NCI-H128 (cell line): ENCODE measurements at regions not wholly inside any gene's neighbourhood (a gene's known extent, or its start where the extent isn't known, plus 50 kb on each side); places are given as distances from the start of the nearest gene placed in this dataset.

Experiments
- DNase-seq: peaks from one replicate; lab custom pipeline; 2025; ENCODE audit not compliant: unreplicated experiment; lab: John Stamatoyannopoulos, UW

DNA sequence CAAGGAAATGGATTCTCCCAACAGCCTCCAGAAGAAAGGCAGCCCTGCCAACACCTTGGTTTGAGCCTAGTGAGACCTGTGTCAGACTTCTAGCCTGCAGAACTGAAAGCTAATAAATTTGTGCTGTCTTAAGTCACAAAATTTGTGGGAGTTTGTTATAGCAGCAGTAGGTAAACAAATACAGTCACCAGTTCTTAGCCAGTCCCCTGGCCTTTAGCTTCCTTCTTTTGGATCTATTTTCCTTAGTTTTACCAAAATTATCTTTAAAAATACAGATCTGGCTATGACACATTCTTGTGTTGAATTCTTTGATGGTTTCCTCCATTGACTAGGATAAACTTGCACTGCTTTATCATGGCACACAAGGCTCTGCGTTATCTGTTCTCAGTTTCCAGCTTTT is 697.9 kb upstream of the FANCL start:
- DNase-seq: no peak

DNA sequence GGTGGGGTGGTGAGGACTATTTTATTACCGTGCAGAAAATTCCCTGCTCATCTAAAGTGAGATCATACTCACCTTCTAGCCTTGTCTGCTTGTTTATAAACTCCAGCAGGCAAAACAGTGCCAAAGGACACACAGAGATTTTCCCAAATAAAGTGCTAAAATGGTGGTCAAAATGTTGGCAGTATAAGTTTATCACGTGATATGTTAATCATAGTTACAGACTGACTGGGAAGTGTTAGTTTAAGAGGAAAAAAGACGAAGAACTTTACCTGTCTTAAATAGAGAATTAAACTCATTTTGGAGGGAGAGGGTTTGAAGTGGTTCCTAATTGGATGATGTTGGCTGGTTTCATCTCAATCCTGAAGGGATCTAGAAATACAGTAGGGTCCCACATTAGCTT is 691.7 kb upstream of the FANCL start:
- DNase-seq: no peak

DNA sequence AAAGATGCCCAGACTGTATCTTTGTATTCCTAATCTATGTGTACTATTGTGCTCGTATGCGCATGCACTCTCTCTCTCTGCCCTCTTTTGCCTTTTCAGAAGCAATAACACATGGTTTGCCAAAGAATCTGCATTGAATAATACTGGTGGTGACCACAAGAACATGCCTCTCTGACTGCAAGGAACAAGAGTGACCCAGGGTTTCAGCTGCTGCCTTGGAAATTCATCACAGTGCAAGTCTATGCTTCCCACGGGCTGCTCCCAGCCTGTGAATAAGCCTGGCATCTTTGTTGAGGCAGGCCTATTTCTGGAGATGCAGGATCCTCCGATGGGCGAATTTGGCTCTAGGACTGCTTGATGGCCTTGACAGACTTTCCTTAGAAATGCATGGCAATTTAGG is 689.4 kb upstream of the FANCL start:
- DNase-seq: no peak

DNA sequence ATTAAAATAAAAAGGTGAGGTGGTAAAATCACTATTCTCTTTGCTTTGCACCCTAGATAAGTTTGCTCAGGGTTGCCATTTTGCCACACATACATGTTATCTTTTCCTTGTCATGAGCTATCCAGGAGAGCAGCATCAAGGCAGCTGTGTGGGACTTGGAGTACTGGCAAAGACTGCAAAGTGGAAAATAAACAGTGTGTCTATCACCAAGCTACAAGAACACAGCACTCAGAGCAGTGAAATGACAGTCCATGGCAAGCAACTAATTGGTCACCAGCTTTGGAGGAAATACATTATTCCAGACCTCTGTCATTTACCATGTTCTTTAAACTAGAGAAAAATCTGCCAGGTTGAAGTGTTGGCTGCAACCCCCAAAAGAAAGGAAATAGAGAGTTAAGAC is 687.8 kb upstream of the FANCL start:
- no peak for DNase-seq

DNA sequence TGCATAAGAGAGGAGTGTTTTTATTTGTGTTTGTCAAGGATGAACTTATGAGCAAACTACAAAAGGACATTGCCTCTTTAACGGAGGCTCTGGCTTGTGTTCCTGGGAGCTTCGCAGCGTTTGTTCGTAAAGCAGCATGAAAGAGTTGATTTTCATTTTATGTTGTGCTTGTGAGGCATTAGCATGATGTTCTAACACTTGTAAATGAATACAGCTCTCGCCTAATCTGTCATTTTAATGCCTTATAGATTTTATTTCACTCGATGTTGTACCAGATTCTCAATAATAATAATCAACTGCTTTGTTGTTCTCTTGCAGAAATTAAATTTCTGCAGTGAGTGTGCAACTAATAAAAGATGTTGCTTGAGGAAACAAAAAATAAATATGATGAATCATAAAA is 687.3 kb upstream of the FANCL start:
- no peak for DNase-seq

DNA sequence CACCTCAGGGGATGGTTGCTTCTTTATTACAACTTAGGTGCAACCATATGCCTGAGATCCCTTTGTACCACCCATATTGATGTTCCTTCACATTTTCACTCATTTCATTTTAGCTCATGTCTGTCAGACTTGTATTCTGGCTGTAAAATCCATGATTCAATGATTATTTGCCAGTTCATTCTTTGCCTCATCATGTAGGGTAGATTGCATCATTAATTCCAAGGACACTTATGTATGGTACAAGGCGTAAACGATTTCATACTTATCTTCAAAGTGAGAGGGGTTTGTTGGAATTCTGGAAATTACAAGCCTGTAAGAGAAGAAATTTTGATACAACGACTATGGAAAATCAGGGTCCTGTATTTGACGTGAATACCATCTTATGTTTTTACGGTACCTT is 685.0 kb upstream of the FANCL start:
- DNase-seq: no peak

DNA sequence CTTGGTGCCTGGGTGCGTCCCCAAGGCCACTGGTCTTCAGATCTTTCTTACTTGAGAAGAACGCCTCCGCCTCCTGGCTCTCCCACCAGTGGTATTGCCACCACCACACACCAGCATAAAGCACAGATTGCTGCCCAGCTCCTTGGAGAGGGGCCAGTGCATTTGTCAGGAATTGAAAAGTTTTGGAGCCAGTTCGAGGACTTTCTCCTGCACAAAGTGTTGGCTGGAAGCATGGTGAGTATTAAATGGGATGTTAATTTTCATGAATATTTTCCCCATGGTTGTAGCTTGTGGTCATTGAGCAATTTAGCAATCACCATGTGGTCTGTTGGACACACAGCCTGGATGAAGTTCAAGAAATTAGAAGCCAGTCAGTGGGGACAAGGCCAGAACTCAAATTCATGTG is 684.6 kb upstream of the FANCL start:
- no peak for DNase-seq

DNA sequence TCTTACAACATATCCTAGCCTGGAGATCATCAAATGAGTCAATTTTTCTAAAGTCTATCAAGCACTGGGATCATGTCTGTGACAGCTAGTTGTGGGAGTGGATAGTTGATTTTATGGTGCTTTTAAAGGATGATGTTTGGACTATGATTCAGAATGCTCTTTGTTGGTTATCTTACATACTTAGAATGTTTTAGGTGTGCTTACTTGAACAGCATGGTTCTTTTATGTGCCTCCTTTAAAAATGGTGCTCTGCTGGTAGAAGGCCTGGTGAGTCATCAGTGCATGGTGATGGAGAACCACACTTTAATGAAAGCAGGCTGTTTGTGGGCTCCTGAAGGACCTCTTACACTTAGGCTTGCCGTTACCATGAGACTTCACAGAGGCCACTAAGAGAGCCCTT is 682.7 kb upstream of the FANCL start:
- no peak for DNase-seq

DNA sequence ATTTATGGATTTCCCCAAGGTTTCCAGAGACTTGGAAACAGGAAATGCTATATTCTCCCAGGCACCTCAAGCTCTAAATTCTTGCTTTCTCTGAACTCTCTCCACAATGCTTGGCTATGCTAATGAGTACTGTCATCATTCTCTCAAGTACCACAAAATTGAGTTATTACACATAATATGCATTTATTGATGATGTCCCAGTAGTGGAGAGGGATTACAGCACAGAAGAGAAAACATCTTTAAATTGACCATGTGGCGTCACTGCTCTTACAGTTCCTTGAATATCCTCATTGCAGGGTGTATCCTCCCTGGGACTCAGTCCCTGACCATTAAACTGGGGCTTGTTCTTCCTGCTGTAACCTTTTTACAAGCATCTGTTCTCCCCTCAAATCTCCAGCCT is 681.1 kb upstream of the FANCL start:
- DNase-seq: no peak

DNA sequence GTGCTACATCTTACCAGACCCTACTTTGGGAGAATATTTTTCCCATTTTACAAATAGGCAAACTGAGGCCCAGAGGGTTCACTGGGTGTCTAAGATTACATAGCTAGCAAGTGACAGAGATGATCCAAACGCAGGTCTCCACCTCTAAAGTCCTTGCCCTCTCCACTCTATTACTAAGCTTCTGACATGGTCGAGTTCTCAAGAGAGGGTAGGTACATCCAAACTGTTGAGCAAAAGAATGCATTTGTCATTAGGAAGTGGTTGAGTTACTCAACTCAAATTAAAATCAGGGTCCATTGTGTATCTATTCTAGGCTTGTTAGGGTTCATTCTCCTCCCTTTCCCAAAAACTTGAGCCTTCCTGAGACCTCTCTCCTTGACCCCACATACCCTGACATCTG is 680.6 kb upstream of the FANCL start:
- DNase-seq: no peak

DNA sequence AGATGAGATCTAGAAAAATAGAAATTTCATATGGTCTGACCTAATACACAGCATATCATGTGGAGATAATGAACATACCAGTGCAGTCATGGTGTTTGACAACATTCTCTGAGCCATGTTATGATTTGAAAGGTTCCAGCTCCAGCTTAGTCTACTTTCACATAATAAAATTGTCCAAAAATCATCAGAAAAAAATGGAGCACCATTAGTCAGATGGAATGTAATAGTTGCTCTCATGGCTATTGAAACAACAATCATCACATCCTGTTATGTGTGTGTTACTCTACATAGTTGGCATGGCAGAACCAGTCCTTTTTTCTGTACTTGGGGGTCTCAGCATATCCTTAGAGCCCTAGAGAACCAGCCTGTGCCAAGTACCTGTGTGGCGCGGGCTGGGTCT is 678.9 kb upstream of the FANCL start:
- no peak for DNase-seq

DNA sequence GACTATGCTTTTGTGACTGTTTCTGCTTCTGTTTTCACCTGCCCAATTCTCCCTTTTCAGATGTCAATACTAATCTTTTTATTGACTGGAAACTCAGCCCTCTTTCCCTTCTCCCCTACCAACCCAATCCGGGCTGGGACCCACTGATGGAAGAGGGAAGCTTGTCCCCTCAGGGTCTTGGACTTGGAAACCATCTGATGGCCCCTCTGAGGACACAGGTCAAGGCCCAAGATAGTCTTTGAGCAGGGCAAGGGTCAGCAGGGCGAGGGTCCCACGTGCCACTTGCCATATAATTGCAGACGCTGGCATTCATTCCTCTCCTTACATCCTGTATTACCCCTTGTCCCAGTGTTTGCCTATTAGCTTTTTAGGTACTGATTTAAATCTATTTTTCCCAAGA is 678.2 kb upstream of the FANCL start:
- DNase-seq: no peak

DNA sequence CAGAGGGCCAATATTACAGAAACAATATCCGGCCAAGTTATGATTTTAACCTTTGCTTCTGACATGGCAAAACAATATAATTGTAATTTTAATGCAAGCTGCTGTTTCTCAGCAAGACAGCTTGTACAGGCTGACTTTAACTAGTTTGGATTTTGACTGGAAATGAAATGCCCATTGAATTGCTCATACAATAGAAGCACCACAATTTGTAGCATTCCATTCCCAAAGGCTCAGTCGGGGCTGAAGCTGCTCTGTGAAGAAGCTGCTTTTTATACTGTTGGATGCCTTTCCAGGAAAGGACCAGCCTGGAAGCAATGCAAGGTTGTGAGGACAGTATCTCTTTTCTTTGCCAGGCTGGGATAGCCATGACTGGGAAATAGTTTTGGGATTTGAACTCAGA is 677.0 kb upstream of the FANCL start:
- DNase-seq: no peak

DNA sequence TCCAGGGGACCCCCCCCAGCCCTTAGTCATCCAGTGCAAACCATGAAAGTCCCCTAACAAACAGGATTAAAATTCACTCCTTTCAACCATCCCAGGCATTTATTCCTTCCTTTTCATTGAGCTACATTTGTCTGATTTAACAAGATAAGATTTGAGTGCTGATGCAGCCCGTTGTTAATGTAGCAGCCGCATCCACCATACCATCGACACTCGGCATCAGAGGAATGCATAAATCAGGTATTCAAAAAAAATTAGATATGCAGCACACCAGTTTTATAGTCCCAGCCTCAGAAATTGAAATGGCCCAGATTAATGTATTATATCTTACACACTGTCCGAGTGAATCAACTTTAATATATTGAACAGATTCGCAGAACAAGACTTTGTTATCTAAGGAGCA is 676.5 kb upstream of the FANCL start:
- no peak for DNase-seq

DNA sequence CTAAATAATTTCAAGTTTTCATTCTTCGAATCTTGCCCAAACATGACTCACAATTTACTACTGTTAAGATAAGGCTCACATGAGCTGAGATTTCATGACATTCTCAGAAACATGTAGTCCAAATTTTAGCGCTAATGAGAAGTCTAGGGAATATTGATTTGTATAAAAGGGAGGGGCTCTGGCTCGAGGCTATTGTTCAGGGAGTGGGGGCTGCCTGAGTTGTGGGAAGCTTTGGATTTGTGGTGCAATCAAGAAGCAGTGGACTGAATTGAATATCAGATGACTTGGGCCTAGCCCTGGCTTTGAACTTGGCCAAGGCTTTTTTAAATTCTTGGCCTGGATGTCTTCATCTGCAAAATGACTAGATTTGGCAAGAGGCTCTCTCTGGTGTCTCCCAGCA is 674.9 kb upstream of the FANCL start:
- DNase-seq: no peak

DNA sequence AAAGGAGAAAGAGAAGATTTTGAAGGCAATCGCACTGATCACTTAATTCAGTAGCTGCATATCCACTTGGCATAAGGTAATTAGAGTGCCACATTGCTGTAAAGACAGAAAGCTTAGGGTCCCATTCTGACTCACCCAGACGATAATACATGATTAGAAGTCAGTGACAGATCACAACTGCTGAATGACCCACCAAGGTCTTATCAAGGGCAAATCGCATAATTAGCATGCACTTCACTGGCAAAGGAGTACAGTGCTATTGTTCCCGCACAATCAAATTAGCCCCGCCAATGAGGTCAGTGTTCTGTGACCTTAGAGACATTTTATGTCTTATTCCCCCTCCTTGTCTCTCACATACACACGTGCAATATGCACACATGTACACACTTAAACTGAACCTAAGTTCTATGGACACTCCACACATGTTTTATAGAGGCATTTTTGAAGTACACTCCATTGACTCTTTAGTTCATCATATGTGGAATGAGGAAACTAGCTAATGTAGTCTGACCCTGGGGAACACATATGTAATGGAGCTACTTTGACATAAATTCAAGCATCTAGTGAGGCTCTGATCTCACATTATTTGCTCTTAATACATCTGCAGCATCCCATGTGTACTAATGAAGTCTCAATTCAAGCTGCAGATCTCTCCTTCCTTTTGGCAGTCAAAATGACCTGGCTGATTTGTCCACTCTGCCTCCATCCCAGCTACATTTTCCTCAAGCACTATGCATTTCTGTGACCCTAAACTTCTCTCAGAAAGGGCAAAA is 673.8 kb upstream of the FANCL start:
- no peak for DNase-seq

DNA sequence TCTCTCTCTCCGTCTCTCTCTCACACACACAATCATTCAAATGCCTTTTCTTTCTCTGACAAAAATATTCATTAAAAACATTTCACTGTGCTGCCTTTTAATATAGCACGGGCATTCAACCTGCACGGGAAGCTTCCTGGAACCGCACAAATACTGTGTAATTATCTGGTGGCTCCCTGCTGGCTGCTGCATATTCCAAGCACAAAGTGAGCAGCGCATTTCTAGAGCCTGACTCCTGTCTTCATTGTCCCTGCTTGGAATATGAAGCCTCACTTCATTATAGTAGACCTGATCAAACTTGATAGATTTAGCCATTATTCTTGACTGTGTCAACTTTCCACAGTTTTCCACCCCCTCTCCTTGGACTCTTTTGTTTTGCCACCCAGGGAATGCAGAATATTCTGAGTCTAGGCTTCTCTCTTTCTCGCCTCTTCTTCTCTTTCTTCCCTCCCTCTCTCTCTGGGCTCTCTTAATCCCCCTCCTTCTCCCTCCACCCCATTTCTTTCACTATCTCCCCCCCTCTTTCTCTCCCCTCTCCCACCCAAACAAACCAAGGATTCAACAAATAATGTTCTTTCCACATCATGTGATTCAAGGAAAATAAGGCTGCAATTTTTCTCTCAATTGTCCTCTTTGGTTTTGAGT is 672.1 kb upstream of the FANCL start:
- DNase-seq: no peak

DNA sequence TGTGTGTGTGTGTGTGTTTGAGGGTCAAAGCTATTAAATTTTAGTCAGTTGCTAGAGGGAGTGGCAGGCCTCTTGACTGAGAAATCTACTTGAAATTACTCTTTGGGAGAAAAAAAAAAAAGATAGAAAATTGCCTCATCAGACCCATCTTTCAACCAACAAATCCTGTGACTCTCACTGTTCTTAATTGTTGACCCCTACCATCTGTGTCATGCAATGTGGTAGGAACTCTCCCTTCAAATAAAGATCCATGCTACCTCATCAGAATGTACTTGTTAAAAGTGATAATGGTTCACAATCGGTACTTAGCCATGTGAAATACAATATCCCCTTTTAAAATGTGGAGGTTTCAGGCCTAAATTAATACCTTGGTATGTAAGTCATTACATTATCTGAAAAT is 670.8 kb upstream of the FANCL start:
- no peak for DNase-seq

DNA sequence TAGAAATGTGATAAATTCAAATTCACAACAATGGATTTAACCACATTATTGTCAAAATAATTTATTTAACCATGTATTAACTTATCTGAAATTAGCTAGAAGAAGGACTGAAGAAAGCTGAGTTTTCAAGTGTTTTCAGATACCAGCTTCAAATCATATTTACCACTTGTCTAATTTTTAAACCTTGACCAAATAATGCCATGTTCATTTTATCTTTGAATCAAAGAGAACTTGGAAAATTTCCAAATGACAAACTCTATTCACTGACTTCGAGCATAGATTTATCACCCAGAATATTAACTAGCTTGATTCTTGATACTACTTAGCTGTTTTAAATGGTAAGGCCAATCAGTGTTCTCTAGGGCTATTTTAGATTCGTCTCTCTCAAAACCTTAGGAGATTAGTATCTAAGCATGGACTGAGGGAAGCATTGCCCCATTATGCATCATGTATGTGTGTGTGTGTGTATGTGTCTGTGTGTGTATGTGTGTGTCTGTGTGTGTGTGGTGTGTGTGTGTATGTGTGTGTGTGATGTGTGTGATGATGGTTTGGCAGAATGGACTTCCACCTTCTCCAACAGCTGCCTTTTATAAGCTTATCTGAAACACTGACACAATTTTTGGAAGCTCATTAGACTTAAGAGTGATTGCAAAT is 667.5 kb upstream of the FANCL start:
- no peak for DNase-seq

DNA sequence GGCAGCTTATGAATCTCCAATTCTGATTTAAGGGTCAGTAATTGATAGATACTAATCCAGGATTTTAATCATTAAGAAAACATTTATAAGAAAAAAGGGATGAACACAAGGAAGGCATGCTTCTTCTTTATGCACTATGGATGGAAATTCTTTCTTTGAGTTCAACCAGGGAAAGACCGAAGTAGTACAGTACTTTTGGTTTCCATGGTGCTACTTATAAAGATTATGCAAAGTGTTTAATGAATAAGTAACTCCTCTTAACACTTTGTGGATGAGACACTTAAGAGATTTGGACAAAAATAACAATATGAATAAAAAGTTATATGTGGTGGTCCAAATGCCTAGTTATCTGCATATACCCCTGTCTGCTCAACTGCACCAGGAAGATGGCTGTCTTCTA is 666.5 kb upstream of the FANCL start:
- DNase-seq: no peak

DNA sequence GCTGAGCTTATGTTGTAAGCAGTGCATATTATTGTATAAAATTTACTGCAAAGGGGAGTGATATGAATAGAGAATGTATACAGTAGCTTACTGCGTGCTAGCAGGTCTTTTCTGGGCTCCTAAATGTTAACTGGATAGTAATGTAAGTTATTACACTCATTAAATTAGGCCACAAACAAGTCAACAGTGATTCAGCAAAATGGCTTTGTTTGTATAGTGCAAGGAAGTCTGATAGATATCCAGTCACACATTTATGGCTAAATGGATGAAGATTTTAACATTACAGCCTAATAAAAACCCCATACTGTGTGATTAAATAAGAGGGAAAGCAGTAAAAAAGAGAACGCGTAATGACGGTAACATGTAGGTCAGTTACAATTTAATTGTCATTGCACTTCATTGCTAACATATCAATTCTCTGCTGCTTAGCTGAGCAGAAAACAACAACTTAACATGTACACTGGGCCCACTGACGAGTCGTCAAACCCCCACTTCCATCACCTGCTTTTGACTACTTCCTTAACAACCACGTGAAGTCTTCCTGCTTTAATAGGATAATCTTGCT is 665.0 kb upstream of the FANCL start:
- DNase-seq: peak; percentile 7

DNA sequence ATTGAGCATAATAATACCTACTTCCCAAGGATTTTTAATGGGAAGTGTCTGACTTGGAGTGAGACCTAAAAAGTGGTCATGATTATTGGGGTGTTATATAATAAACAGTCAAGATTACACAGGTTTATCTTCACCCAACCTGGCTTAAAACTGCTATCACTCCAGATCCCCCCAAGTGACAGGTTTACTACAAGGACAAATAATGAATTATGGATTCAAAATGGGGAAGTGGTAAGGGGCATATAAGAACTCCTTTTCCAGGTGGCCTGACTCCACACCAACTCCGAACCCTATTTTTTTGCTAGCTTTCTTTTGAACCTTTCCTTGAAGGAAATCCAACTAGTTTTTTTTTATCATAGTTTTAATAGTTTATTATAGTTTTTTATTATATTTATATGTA is 663.0 kb upstream of the FANCL start:
- no peak for DNase-seq
